ENCODE measurements at regions not wholly inside any gene's neighbourhood (a gene's known extent, or its start where the extent isn't known, plus 50 kb on each side); places are given as distances from the start of the nearest gene placed in this dataset.

GRCh38 chr1:239011382-239011781, 375.0 kb upstream of the CHRM3 start:
- Histone ChIP-seq H3K27me3 (no peaks in the 10 kb centered on the region), H3K36me3 (no peaks in the 10 kb centered on the region), H3K4me1 (no peaks in the 10 kb centered on the region), H3K9me3 (no peaks in the 10 kb centered on the region), H3K4me3 (ENCODE audit: low read depth, low read length) (no peak overlapping the region)
- no peak for TF ChIP-seq CTCF (IDR thresholded peaks at IDR 0.05; ENCODE audit: low read depth, low read length)
- no peak for DNase-seq

DNA sequence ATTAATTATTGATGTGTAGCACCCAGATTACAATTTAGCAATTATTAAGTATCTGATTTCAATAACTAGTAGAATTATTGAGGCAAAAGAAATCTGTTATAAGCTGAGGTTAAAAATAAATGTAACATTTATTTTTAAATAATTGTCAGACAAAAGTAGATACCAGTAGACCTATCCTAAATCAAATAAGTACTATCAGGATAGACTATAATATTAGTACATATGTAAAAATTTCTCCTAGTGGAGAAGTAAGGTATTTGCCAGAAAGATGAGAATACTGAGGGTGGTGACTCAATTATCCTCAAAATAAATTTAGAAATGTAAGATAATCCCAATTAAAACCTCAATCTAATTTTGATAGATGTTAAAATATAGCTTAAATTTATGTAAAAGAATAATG, 377.8 kb upstream of the CHRM3 start:
- H3K9me3 ChIP-seq, result no peaks in the 10 kb centered on the region

DNA sequence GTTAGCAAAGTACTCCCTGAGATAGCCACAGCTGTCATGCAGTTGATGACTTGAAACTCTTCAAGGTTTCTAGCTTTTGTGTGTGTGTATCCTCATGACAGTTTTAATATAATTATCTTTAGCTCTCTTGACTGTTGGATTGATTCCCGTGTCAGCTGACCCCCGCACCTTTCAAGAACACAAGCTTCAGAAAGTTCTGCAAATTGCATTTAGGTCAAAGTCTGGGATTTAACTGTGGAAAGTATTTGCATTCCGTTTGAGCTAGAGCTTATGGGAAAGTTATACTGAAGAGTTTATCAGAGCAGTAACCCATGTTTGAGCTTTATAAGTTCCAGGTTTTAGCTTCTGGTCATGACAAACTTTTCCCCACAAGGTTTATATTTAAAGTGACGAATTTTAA, 380.1 kb upstream of the CHRM3 start:
- no peaks in the 10 kb centered on the region for H3K4me1 ChIP-seq
- H3K9me3 ChIP-seq, result no peaks in the 10 kb centered on the region
- H3K36me3 ChIP-seq, result no peaks in the 10 kb centered on the region
- no peak overlapping the region for H3K4me3 ChIP-seq (ENCODE audit: low read depth, low read length)
- no peak for DNase-seq
- H3K27me3 ChIP-seq, result no peaks in the 10 kb centered on the region
- TF ChIP-seq CTCF (IDR thresholded peaks at IDR 0.05; ENCODE audit: low read depth, low read length), result no peak

More for the DNA sequence above, 377.8 kb upstream of the CHRM3 start:
- no peak for DNase-seq
- H3K36me3 ChIP-seq, result no peaks in the 10 kb centered on the region
- H3K4me1 ChIP-seq, result no peaks in the 10 kb centered on the region
- TF ChIP-seq CTCF (IDR thresholded peaks at IDR 0.05; ENCODE audit: low read depth, low read length), result peak; percentile 10; the same call in 1 of the 2 replicates
- H3K4me3 ChIP-seq (ENCODE audit: low read depth, low read length), result no peak overlapping the region
- H3K27me3 ChIP-seq, result no peaks in the 10 kb centered on the region

GRCh38 chr1:238999944-239000343, 386.4 kb upstream of the CHRM3 start:
- TF ChIP-seq CTCF (IDR thresholded peaks at IDR 0.05; ENCODE audit: low read depth, low read length), result no peak
- Histone ChIP-seq H3K9me3 (no peaks in the 10 kb centered on the region), H3K4me1 (no peaks in the 10 kb centered on the region), H3K4me3 (ENCODE audit: low read depth, low read length) (no peak overlapping the region), H3K36me3 (no peaks in the 10 kb centered on the region), H3K27me3 (no peaks in the 10 kb centered on the region)
- no peak for DNase-seq

DNA sequence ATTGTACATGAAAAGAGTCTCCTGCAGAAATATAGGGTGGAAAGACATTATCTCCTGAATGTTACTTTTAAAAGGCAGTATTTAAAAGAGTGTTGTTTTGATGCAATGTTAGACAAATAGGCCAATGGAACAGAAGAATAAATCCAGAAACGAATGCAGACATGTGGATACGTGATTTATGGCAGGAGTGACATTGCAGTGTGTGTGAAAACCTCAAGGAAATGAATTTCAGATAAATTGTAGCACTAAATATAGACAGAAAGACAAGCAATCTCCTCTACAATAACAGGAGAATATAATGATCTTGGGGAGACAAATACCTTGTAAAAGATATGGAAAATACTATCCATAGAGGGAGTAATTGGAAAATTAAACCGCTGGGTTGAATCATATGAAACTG, 387.8 kb upstream of the CHRM3 start:
- DNase-seq, result no peak
- Histone ChIP-seq H3K27me3 (no peaks in the 10 kb centered on the region), H3K36me3 (no peaks in the 10 kb centered on the region), H3K4me1 (no peaks in the 10 kb centered on the region), H3K9me3 (no peaks in the 10 kb centered on the region), H3K4me3 (ENCODE audit: low read depth, low read length) (no peak overlapping the region)
- no peak for TF ChIP-seq CTCF (IDR thresholded peaks at IDR 0.05; ENCODE audit: low read depth, low read length)

DNA sequence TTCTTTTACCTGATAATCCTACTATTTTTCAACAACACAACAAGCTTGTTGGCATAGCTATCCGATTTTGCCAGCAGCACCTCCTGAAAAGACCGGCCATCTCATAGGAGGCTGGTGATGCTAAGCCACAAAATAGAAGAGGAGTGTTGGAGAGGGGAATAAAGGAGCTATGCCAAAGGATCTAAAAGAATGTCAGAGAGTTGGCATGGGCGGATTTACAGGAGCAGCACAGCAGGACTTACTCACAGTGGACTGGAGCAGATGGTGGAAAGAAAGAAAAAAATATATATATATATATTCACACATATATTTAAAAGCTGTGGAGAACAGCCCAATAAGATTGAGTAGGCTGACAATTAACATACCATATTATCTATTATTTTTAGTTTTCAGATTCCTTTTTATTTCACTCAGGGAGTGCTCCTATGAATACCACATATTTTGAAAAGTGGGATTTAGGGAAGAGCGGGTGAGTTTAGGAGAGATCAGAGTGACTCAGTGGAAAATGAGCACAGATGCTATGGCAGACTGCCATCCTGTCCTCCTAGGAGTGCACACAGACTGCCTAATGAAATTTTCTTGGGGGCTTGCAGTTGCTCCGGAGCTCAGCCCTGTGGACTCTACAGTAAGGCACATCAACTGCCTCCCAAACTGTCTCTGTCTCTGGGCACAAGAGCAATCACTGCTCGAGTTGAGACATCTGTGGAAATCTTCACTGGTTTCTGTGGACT, 394.4 kb upstream of the CHRM3 start:
- Histone ChIP-seq H3K36me3 (no peaks in the 10 kb centered on the region), H3K27me3 (no peaks in the 10 kb centered on the region), H3K4me1 (peaks cover 5% of the 10 kb centered on the region), H3K4me3 (ENCODE audit: low read depth, low read length) (no peak overlapping the region), H3K9me3 (no peaks in the 10 kb centered on the region)
- TF ChIP-seq CTCF (IDR thresholded peaks at IDR 0.05; ENCODE audit: low read depth, low read length), result no peak
- DNase-seq, result peak; percentile 52

Data from BE2C (cell line).